IPS-18c (cell line): ENCODE measurements at regions not wholly inside any gene's neighbourhood (a gene's known extent, or its start where the extent isn't known, plus 50 kb on each side); places are given as distances from the start of the nearest gene placed in this dataset.

ENCODE experiments used
- H3K4me3 ChIP-seq: 2 replicates; pipeline ENCODE4 v1.7.0; 2013; ENCODE audit warnings: low read depth, mild to moderate bottlenecking, low read length, moderate library complexity; ENCODE audit not compliant: insufficient read depth
- H3K9me3 ChIP-seq: one replicate; pipeline ENCODE4 v1.6.1; 2013; ENCODE audit warnings: mild to moderate bottlenecking, low read length, moderate library complexity; ENCODE audit not compliant: control insufficient read depth, insufficient read depth

DNA sequence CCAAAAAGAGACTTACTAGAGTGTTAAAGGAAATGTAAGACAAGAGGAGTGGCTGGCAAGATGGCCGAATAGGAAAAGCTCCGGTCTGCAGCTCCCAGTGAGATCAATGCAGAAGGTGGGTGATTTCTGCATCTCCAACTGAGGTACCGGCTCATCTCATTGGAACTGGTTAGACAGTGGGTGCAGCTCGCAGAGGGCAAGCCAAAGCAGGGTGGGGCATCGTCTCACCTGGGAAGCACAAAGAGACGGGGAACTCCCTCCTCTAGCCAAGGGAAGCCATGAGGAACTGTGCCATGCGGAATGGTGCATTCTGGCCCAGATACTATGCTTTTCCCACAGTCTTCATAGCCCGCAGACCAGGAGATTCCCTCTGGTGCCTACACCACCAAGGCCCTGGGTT is 308.7 kb downstream of the AGTPBP1 start:
- Histone ChIP-seq H3K9me3 (no peaks in the 10 kb centered on the region), H3K4me3 (no peak overlapping the region)

DNA sequence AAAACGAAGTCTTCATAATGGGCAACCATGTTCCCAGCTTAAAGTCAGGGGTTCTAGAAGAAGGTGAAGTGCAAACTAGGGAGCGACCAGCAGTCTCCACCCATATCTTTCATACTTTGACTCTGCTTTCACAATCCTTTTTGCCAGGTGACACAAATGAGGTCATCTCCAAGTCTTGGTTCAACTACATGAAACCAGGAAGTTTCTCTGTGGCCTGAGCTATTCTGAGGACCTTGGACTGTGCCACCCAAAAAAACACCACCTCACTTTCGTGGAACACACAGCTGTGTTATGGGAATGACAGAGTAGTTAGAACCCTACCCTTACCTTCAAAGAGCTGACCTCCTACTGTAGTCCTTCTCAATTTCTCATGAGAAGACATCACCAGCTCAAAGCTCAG is 309.2 kb downstream of the AGTPBP1 start:
- H3K9me3 ChIP-seq = no peaks in the 10 kb centered on the region

GRCh38 chr9:85431339-85432102 is 310.2 kb downstream of the AGTPBP1 start:
- Histone ChIP-seq H3K4me3 (no peak overlapping the region), H3K9me3 (no peaks in the 10 kb centered on the region)

More for the DNA sequence above, 309.2 kb downstream of the AGTPBP1 start:
- H3K4me3 ChIP-seq = no peak overlapping the region

- no peak overlapping the region for H3K4me3 ChIP-seq
- H3K9me3 ChIP-seq = no peaks in the 10 kb centered on the region
Observed at GRCh38 chr9:85430659-85431338, 311.0 kb downstream of the AGTPBP1 start.

DNA sequence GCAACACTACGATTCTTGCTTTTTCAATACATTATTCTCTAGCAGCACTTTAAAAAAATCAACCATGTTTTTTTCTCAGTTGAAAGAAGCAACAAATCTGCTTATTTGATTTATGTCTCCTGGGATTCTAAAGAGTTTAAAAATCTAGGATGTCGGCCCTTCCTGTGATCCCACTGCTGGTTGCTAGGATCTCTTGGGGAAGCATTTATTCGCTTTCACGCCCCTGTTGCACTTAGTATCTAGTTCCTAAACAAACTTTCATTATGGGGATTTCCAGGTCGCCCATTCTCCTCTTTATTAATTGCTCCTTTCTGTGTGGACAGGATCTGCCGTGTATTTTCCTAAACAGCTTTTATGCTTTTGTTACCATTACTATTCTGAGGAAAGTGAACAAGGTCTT is 313.5 kb downstream of the AGTPBP1 start:
- Histone ChIP-seq H3K9me3 (no peaks in the 10 kb centered on the region), H3K4me3 (no peak overlapping the region)

GRCh38 chr9:85427772-85428171 is 314.0 kb downstream of the AGTPBP1 start:
- no peak overlapping the region for H3K4me3 ChIP-seq
- no peaks in the 10 kb centered on the region for H3K9me3 ChIP-seq

DNA sequence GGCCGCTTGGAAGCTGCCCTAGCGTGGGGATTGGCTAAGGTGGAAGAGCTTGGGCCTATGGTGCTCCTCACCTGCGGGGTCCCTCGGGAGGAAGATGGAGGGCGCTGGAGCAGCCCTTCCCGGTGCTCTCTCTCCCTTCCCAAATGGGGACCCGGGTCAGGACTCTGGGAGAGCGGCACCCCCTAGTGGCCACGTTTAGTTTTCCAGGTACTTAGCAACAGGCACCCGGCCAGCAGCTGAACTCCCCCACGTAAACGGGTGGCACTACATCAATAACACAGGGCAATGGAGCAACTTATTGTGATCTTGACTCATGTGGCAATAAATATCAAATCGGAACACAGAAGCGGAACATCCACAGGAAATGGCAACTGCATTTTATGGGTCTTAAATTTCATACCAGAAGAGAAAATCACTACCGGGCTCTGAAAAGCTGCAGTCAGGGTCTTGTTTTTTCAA is 316.6 kb downstream of the AGTPBP1 start:
- H3K9me3 ChIP-seq = no peaks in the 10 kb centered on the region

DNA sequence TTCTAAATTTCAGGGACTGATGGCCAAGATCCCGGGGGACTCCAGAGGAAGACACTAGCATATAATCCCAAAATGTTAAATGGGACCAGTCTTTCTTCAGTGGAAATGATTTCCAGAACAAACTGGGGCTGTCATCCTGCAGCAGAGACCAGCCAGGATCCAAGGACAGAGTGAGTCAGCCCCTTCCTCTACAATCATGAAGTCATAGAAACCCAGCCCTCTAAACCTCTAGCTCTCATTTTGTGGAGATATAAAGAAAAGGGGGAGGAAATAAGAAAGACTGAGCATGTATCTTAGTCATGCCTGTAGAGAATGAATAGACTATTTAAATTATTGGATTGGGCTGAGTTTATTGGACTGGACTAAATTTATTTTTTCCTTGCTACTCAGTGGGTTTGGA is 318.3 kb downstream of the AGTPBP1 start:
- Histone ChIP-seq H3K4me3 (no peak overlapping the region), H3K9me3 (no peaks in the 10 kb centered on the region)

More for the DNA sequence above, 316.6 kb downstream of the AGTPBP1 start:
- H3K4me3 ChIP-seq = no peak overlapping the region

DNA sequence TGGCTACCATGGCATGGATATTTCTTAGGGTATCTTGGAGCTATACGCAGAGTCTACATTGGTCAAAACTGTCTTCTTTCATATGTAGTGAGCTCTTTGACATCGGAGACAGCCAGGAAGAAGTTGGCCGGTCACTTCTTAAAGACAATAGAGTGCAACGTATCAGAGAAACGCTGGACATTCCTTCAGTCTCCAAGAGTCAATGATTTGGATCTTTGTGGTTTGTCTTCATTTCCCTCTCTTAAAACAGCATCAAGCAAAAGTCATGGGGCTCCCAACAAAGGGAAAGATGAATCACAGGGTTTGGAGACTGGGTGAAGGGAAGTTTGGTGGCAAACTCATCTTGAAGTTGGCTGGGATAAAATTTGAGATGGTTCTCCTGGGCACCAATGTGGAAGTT is 320.1 kb downstream of the AGTPBP1 start:
- no peak overlapping the region for H3K4me3 ChIP-seq
- H3K9me3 ChIP-seq = no peaks in the 10 kb centered on the region

- no peaks in the 10 kb centered on the region for H3K9me3 ChIP-seq
- no peak overlapping the region for H3K4me3 ChIP-seq
Observed at GRCh38 chr9:85420750-85421149, 321.0 kb downstream of the AGTPBP1 start.

- Histone ChIP-seq H3K4me3 (no peak overlapping the region), H3K9me3 (no peaks in the 10 kb centered on the region)
Observed at GRCh38 chr9:85417674-85418073, 324.1 kb downstream of the AGTPBP1 start.

DNA sequence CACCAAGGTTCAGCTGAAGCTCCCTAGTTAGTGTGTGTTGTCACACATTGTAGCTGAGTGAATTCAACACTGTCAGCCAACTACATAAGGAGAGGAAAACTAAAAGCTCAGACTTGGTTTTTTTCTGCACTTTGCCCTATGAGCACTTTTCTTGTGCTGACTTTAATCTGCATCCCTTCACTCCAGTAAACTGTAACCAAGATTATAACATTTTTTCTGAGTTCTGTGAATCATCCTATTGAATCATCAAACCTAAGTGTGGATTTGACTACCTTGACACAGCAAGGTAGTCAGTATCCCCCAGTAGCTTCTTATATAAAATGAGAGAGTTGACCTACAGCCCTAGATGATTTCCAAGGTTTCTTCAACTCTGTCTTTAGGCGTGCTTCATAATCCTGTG is 325.0 kb downstream of the AGTPBP1 start:
- no peak overlapping the region for H3K4me3 ChIP-seq
- H3K9me3 ChIP-seq = no peaks in the 10 kb centered on the region

- Histone ChIP-seq H3K9me3 (no peaks in the 10 kb centered on the region), H3K4me3 (no peak overlapping the region)
Observed at GRCh38 chr9:85414390-85414789, 327.4 kb downstream of the AGTPBP1 start.

GRCh38 chr9:85408494-85408893 is 333.3 kb downstream of the AGTPBP1 start:
- H3K4me3 ChIP-seq = no peak overlapping the region
- no peaks in the 10 kb centered on the region for H3K9me3 ChIP-seq

DNA sequence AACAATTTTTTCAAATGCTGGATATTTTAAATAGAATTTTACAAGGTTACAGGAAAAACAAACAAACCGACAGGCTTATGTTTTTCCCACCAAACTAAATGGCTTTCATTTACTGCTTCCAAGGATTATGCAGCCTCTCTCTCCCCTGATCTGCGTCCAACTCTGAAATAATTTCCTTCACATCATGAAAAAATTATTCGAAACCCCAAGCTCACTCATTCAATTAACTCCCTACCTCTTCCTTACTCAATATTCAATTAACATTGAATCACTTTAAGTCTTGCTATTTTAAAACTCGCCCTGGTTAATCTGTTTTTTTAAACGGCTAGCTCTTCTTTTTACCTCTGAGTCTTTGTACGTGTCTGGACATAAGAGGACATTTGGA is 336.2 kb downstream of the AGTPBP1 start:
- Histone ChIP-seq H3K9me3 (no peaks in the 10 kb centered on the region), H3K4me3 (no peak overlapping the region)

GRCh38 chr9:85404911-85405565 is 336.7 kb downstream of the AGTPBP1 start:
- Histone ChIP-seq H3K9me3 (no peaks in the 10 kb centered on the region), H3K4me3 (no peak overlapping the region)

DNA sequence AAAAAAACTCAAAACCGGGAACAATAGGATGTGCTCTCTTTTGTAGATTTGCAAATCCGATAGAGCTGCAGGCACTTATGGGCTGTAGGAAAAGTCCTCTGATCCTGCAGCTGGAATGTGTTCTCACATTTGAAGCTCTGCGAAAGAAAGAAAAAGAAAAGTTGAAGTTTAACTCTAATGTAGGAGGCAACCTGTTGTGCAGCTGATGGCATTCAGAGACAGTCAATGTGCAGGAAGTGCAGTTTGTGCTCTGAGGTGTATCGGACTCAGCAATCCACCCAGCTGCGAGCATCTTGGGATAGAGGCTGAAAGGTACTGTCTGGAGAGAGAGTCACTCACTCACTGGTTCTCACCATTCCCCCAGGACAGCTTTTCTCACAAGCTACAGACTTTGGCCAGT is 339.2 kb downstream of the AGTPBP1 start:
- no peaks in the 10 kb centered on the region for H3K9me3 ChIP-seq
- no peak overlapping the region for H3K4me3 ChIP-seq

DNA sequence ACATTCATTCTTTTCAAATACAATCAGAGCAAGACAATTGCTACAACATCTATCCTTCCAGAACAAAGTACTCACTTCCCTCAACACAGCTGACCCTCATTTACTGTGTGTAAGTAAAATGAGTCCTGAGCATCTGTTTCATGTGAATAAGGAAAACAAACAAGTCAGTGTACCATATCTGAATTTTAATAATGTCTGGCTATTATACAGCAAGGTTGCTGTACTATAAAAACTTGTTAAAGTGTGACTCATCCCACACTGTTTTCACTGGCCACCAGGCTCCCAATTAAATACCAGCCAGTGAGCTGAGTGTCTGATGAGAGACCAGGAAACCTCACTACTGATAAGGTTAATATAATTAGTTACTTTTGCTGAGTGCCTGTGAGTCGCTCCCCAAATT is 339.8 kb downstream of the AGTPBP1 start:
- H3K9me3 ChIP-seq = no peaks in the 10 kb centered on the region
- no peak overlapping the region for H3K4me3 ChIP-seq
